Sciatic nerve (tissue), 2 donors: ENCODE measurements at regions not wholly inside any gene's neighbourhood (a gene's known extent, or its start where the extent isn't known, plus 50 kb on each side); places are given as distances from the start of the nearest gene placed in this dataset.
"Not testable (repeated sequence)": the region's sequence is repeated elsewhere in the genome, so short reads cannot be mapped to it uniquely, and the experiment has no call there.

Experiments
- ATAC-seq: fragments of 200-7000 bp; cut with Tn5 transposase; one replicate; pipeline ENCODE4 v1.9.1; 2020; ENCODE audit warnings: mild to moderate bottlenecking, moderate library complexity
- DNase-seq: peaks from one replicate; pipeline ENCODE4 v3.0.0-alpha.2; 2020; ENCODE audit warnings: low spot score
- intact Hi-C: fragments of 100-400 bp; cut with DNase I; formaldehyde crosslinking; loops from one replicate; pipeline ENCODE4 v1.14.2; 2022
- donor health status: DM: no; HTN: no; CAD: no.
- donor health status: DM: no; HTN: no; CAD: no.

DNA sequence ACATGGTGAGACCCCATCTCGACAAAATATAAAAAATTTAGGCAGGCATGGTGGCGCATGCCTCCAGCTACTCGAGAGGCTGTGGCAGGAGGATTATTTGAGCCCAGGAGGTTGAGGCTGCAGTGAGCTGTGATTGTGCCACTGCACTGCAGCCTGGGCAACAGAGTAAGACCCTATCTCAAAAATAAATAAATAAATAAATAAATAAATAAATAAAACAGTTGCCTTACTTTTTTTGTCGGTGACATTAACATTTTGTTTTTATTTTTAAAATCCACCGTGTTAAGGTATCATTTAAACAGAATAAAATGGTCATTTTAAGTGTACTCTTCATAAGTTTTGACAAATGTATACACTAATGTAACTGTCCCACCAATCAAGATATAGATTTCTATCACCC is 57.0 kb downstream of the RASL11A start:
- no peak for ATAC-seq
- no peak for DNase-seq
- intact Hi-C loops: no loop called here

DNA sequence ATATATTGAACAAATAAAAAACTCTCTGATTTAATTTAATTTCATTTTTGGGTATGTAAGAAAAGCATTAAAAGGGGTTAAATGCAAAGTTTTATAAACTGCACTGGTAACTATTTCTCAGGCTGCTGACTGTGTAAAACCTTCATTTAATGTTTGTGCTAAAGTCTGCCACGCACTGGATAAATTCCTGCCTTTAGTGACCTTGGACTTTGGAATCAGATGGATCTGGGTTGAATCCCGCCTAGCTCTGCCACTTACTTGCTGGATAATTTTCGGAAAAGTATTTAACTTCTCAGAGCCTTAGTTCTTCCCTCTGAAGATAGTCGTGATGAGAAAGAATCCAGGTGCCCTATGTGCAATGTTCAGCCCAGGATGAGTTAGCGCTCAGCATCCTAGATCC is 58.6 kb downstream of the RASL11A start:
- DNase-seq: no peak
- ATAC-seq: no peak
- intact Hi-C loops: no loop called here

DNA sequence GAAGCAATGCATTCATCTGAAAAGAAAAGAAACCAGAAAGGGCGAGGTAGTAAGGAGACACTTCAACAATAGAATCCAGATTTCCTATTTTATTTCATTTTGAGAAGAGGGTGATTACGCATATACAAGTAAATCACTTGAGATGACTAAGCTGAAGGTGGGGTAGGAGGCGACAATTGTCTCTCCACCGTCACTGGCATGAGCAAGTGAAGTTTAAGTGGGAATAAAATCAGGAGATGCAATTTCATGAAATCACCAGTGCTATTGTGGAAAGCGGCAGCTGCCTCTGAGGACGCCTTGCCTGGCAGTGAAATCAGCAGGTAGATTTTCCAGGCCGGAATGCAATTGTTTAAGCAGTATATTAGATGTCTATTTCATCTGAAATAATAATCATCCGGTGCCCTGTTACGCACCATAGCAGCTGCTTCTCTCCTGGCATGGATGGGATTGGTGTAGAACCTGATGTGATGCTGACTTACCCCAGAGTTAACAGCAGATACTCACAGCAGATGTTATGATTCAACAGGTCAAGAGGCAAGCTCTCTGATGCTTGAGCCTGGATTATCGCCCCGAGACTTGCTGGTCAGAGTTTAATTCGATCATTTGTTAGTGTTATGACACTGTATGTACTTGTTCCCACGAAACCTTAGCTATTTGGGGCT is 64.3 kb downstream of the RASL11A start:
- ATAC-seq: no peak
- DNase-seq: no peak
- intact Hi-C loops: no loop called here

DNA sequence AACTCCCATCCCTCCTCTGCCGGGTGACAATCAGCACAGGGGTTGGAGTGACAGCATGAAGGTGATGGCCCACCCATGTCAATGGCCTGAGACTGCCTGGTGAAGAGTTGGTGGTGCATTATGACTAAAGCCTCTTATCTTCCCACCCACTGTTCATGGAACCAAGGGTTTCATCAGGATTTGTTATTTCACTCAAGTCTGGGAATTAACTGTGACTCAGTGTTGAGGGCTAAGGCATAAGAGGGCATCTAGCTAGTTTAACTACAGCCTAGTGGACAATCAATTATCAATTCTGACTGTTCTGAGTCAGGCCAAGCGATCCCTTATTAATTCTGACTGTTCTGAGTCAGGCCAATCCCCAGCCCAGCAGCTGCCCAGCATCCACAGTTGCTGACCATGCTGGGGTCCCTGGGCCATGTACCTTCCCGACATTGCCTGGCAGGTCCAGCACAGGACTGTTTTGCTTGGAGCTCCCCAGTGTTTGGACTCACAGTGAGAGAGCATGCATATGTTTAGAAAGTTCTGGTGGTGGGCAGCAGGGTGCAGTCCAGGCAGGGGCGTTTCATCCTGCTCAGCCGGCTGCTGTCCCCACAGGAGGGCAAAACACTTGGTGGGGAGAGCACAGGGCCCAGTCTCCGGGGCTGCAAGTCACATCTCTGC is 65.5 kb downstream of the RASL11A start:
- intact Hi-C loops: no loop called here
- ATAC-seq (no peak), DNase-seq (no peak)

DNA sequence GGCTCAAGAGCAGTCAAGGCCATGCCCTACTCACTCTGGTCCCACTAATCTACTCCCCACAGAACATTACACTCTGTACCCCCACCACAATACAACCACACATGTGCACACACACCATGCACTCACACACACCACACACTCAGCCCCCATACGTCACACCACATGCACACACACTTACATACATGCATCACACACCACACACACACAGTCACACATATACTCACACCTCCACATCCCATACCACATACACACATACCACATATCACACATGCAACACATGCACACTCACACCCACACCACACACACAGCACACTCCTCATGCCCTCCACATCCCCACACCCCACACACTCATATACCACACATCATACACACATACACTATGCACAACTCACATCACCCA is 67.6 kb downstream of the RASL11A start:
- no peak for DNase-seq
- intact Hi-C loops: no loop called here
- ATAC-seq: no peak

DNA sequence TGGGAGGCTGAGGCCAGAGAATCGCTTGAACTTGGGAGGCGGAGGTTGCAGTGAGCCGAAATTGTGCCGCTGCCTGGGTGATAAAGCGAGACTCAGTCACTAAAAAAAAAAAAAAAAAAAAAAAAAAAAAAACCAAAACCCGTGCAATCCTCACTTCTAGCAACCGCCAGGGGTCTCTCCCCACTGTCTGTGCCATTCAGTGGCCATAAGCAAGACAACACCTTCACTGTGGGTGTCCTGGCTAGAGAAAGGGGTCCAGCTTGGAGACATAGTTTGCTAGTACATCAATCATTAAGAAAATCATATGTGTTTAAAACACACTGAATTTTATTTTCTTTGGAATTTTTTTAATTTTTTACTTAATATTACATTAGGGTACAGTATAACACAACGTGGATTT is 68.2 kb downstream of the RASL11A start:
- no peak for ATAC-seq
- no peak for DNase-seq
- intact Hi-C loops: no loop called here

DNA sequence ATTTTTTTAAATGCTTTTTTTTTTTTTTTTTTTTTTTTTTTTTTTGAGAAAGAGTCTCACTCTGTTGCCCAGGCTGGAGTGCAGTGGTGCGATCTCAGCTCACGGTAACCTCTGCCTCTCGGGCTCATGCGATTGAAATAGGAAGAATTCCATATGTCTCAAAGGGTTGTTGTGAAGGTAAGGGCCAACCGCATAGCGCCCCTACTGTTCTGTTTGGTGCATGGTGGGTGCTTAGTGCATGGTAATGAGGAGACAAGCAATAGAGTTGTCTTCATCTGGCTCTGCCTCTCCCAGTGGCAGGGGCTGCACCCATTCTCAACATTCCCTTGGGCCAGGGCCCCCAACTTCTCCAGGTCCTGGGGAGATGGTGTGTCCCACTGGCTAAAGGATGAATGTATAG is 68.7 kb downstream of the RASL11A start:
- ATAC-seq (no peak), DNase-seq (no peak)
- intact Hi-C loops: no loop called here

DNA sequence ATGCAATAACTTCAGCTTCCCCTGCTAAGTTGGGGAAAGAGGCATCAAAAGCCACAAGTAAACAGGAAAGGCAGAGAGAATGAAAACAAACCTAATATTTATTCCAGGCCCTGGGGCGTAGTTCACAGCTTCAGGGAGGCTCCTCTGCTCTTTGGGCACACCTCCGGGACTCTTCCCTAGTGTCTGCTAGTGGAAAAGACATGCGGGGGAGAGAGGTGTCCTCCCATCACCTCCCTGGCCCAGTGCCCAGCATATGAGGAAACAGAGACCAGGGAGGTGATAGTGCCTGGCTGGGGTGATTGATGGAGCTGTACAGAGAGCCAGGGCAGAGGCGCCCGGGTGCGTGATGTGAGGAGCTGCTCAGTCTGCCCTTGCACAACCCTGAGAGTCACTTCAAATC is 71.0 kb downstream of the RASL11A start:
- no peak for DNase-seq
- no peak for ATAC-seq

DNA sequence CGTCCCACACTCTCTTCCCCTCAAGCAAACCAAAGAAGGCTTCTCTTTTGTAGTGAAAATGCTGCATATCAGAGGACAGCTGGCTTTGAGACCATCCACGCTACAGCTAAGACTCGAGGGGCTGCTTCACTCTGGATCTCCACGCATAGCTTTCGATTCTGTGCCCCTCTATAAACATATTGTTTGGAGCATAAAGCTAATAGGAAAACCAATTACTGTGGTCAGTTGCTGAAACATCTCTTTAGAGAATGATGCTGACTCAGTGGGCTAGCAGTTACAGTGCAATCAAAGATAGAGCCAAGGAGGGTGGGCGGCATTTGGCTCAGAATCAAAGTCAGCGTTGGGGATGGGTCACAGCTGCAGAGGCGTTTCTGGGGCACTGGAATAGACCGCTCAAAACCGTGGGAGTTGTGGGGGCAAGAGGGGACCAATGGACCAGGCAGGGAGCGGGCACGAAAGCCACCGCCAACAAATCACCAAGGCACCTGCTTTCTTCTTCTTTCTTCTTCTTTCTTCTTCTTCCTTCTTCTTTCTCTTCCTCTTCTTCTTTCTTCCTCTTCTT is 76.7 kb downstream of the RASL11A start:
- no peak for ATAC-seq
- no peak for DNase-seq
- intact Hi-C loops: no loop called here

More for the DNA sequence above, 71.0 kb downstream of the RASL11A start:
- intact Hi-C loops: no loop called here

DNA sequence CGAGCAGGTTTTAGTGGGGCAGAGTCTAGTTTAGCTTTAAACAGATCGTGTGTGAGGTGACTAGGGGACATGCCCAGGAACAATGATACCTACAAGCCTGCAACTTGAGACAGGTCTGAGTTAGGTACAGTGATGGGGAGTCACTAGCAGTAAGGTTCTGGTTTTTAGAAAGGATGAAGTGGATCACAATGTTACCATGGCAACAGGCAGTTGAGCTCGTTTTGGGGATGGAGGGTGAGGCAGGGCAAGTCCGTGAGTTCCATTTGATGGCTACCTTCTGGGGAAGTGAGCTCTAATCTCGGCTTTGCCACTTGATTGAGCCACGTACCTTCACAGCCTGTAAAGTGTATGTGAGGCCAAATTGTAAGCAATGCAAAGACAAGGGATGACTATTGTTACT is 76.0 kb upstream of the GTF3A start:
- intact Hi-C loops: no loop called here
- ATAC-seq (no peak), DNase-seq (no peak)

DNA sequence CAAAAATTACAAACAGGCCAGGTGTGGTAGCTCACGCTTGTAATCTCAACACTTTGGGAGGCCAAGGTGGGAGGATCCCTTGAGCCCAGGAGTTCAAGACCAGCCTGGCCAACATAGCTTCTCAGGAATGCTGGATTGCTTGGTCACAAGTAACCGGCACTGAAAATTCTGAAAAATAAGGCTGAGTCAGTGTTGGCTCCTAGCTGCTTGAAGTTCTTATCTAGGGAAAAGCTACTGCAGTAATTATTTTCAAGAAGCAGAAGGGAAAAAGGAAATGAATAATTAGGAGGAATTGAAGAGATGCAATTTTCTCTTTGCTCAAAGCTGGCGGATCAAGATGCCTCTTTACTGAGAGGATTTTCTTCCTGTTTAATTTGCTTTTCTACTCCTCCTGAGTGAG is 75.0 kb upstream of the GTF3A start:
- intact Hi-C loops: no loop called here
- no peak for DNase-seq
- no peak for ATAC-seq

DNA sequence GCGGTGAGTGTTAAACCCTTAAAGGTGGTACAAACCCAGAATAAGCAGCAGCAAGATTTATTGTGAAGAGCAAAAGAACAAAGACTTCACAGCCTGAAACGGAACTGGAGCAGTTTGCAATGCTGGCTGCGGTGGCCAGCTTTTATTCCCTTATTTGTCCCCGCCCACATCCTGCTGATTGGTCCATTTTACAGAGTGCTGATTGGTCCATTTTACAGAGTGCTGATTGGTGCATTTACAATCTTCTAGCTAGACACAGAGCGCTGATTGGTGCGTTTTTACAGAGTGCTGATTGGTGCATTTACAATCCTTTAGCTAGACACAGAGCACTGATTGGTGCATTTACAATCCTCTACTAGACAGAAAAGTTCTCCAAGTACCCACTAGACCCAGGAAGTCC is 73.6 kb upstream of the GTF3A start:
- ATAC-seq, intact Hi-C loops, DNase-seq: not testable (repeated sequence)

DNA sequence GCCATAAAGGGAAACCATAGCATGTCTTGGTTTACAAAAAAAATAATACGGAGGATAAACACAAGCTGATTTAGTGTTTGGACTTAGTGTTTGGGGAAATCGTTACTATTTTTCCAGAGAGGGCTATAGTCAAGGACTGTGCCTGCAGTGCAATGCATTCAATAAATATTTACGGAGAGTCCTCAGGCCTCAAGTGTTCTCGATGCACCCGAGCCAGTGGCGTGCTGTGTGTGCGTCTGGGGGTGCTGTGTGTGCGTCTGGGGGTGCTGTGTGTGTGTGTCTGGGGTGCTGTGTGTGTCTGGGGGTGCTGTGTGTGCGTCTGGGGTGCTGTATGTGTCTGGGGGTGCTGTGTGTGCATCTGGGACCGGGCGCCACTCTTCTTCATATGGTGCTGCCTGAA is 71.7 kb upstream of the GTF3A start:
- no peak for ATAC-seq
- intact Hi-C loops: loop anchor here (2.0 kb wide), 1 partner anchor 376 kb away; no protein-coding TSS in a partner anchor
- DNase-seq: no peak

DNA sequence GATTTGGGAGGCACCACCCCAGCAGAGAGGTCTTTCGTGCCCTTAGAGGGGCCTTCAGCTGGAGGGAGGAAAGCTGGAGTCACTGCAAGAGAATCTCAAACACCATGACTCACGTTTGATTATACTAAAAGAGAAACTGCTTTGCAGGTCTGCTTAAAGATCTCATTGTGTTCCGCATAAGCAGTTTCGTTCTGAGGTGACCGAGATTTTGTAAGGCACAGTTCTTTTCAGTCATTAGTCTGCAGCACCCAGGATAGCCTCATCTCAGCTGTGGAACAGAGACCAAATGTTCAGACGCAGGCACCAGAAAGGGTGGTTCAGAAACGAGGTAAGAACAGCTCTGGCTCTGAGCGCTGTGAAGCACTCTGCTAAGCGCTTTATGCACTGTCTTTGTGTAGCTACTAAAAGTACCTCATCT is 71.2 kb upstream of the GTF3A start:
- ATAC-seq (no peak), DNase-seq (no peak)
- intact Hi-C loops: loop anchor here (2.0 kb wide), 1 partner anchor 376 kb away; no protein-coding TSS in a partner anchor

DNA sequence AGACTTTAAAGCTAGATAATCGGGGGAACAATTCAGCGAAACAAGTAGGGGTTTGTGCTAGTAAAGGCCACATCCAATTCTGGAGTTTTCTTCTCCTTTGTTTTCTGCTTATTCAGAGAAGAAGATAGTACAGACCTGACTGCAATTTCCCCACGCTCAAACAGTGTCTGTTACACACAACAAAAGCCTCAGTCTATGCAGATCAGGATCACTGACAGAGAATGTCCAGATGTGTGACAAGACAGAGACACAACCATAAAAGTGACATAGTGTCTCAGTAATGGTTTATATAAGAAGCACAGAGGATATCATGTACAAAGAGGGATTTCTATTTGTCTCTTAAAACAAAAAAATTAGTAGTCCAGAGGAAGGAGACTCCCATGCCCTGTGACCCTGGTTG is 70.7 kb upstream of the GTF3A start:
- ATAC-seq (no peak), DNase-seq (no peak)
- intact Hi-C loops: loop anchor here (2.0 kb wide), 1 partner anchor 377 kb away; no protein-coding TSS in a partner anchor

DNA sequence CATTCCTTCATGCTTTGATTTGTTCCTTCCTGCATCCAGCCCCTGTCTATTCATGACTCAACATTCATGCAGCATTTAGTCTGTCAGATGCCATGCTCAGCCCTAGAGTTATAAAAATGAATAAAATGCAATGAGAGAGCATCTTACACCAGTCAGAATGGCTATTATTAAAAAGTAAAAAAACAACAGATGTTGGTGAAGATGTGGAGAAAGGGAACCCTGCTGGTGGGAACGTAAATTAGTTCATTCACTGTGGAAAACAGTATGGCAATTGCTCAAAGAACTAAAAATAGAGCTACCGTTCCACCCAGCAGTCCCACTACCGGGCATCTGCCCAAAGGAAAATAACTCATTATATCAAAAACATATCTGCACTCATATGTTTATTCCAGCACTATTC is 70.0 kb upstream of the GTF3A start:
- DNase-seq: no peak
- intact Hi-C loops: no loop called here
- ATAC-seq: no peak

DNA sequence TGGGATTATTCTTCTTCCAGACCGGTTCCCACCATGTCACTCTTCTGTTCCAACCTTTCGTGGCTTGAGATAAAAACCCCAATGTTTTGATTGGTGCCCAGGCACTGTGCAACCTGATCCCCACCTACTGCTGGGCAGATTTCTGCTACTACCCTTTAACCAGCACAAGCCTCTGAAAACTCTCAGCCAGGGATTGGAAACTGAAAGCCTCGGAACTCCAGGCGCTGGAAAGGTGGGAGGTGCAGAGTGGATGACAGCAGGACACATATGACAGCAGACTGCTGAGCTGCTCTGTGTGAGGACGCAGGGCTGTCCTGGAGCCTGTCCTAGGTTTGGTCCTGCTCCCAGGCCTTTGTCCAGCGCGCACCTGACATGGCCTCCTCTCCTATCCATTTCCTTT is 68.5 kb upstream of the GTF3A start:
- intact Hi-C loops: no loop called here
- ATAC-seq (no peak), DNase-seq (no peak)

DNA sequence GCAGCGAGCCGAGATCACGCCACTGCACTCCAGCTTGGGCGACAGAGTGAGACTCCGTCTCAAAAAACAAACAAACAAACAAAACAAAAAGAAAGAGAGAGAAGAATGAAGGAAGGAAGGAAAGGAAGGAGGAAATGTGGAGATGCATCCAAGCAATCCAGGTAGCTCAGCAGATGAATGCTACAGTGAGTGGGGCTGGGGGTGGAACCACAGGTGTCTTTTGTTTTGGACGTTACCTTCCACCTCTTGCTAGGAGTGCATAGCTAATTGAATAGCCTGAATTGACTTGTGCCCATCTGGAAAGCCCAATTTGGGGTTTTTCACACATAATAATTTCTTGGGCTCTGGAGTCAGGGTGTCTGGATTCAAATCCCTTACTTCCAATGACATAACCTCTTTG is 66.0 kb upstream of the GTF3A start:
- intact Hi-C loops: no loop called here
- DNase-seq (no peak), ATAC-seq (no peak)

DNA sequence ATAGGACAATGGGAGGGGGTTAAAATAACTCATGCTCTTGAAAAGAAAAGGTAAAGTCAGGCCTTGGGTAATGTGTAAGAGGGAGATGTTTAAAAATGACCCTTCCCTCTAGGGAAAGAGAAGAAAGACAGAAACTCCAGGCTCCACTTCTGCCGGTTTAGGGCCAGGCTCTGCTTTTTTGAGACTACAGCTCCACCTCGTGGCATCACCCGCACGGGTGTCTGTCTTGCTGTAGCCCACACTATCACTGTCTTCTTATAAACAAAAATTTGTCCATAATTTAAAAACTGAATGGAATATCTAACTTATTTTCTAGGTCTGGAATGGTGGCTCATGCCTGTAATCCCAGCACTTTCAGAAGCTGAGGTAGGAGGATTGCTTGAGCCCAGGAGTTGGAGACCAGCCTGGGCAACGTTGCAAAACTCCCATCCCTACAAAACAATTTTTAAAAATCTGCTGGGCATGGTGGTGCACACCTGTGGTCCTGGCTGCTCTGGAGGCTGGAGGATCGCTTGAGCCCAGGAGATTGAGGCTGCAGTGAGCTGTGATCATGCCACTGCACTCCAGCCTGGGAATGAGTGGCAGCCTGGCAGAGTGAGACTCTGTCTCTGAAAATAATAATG is 65.1 kb upstream of the GTF3A start:
- DNase-seq (peak; percentile 81), ATAC-seq (peak; percentile 77)
- intact Hi-C loops: no loop called here

DNA sequence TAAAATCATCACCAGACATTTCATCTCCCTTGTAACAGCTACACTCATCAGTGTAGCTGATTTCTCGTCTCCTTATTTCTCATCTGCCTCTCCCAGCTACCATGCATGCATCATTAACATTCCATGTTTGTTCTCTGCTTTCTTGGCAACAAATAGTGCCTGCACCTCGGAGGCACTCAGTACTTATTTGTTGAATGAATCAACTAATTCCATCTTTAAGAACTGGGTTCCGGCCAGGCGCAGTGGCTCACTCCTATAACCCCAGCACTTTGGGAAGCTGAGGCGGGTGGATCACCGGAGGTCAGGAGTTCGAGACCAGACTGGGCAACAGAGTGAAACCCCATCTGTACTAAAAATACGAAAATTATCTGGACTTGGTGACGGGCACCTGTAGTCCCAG is 63.9 kb upstream of the GTF3A start:
- ATAC-seq (no peak), DNase-seq (no peak)
- intact Hi-C loops: loop anchor here (10.0 kb wide), 1 partner anchor 614 kb away; no protein-coding TSS in a partner anchor
